SU-DHL-6 (cell line): ENCODE measurements at regions not wholly inside any gene's neighbourhood (a gene's known extent, or its start where the extent isn't known, plus 50 kb on each side); places are given as distances from the start of the nearest gene placed in this dataset.

ENCODE experiments used
- H2AFZ ChIP-seq: fragments of 200-600 bp; sonication (generic); 2 replicates; pipeline ENCODE4 v1.6.1; 2014; ENCODE audit warnings: low read depth, mild to moderate bottlenecking, moderate library complexity, mixed read lengths, antibody characterized with exemption, low read length; ENCODE audit not compliant: severe bottlenecking
- H3F3A ChIP-seq: fragments of 200-600 bp; shearing (Covaris generic); 2 replicates; pipeline ENCODE4 v1.6.0; 2016; ENCODE audit warnings: antibody characterized with exemption, mild to moderate bottlenecking; ENCODE audit not compliant: insufficient read depth
- H3K27ac ChIP-seq: fragments of 200-600 bp; sonication (generic); 2 replicates; pipeline ENCODE4 v1.5.1; 2016; ENCODE audit warnings: low read depth, mild to moderate bottlenecking, low read length, moderate library complexity, mixed read lengths
- H3K27me3 ChIP-seq: fragments of 200-600 bp; sonication (generic), shearing (Covaris generic); 2 replicates; pipeline ENCODE4 v1.6.0; 2014; ENCODE audit warnings: mild to moderate bottlenecking, low read length
- H3K36me3 ChIP-seq: fragments of 200-600 bp; sonication (generic); 2 replicates; pipeline ENCODE4 v1.6.1; 2014; ENCODE audit warnings: mild to moderate bottlenecking, low read length, mixed read lengths
- H3K4me2 ChIP-seq: fragments of 300-600, 200-600 bp; shearing (Covaris generic), sonication (generic); 2 replicates; pipeline ENCODE4 v1.6.0; 2014; ENCODE audit warnings: low read length, low read depth, mild to moderate bottlenecking; ENCODE audit not compliant: poor library complexity, severe bottlenecking
- H3K4me3 ChIP-seq: fragments of 200-600 bp; sonication (generic); 2 replicates; pipeline ENCODE4 v1.5.1; 2014; ENCODE audit warnings: antibody characterized with exemption, low read length, mild to moderate bottlenecking, mixed read lengths; ENCODE audit not compliant: insufficient read depth, poor library complexity, severe bottlenecking
- H3K79me2 ChIP-seq: fragments of 200-600 bp; sonication (generic); 2 replicates; pipeline ENCODE4 v1.6.1; 2014; ENCODE audit warnings: mild to moderate bottlenecking, low read length, moderate library complexity; ENCODE audit not compliant: insufficient read depth
- H3K9ac ChIP-seq: fragments of 200-600 bp; sonication (generic); 2 replicates; pipeline ENCODE4 v1.7.0; 2014; ENCODE audit warnings: mild to moderate bottlenecking, low read length
- H3K9me2 ChIP-seq: fragments of 200-600 bp; sonication (generic); replicated peaks from 2 replicates; pipeline ENCODE4 v1.6.1; 2014; ENCODE audit warnings: low read length; ENCODE audit not compliant: insufficient read depth
- H3K9me3 ChIP-seq: fragments of 200-600 bp; sonication (generic); 2 replicates; pipeline ENCODE4 v1.6.1; 2014; ENCODE audit warnings: low read length, mixed read lengths; ENCODE audit not compliant: insufficient read depth
- H4K20me1 ChIP-seq: fragments of 200-600 bp; sonication (generic); 2 replicates; pipeline ENCODE4 v1.6.1; 2014; ENCODE audit warnings: low read depth, mild to moderate bottlenecking, antibody characterized with exemption, low read length, moderate library complexity, mixed read lengths
- CTCF ChIP-seq: fragments of 200-600 bp; sonication (generic); IDR thresholded peaks from one replicate; pipeline ENCODE4 v1.5.1; 2017; ENCODE audit warnings: antibody characterized with exemption, mild to moderate bottlenecking, low read length, moderate library complexity; ENCODE audit not compliant: insufficient read depth, poor library complexity, severe bottlenecking
- EZH2phosphoT487 ChIP-seq: fragments of 200-600 bp; sonication (generic), shearing (Covaris generic); conservative IDR thresholded peaks from 2 replicates; pipeline ENCODE4 v1.6.1; 2018; ENCODE audit warnings: mild to moderate bottlenecking, antibody characterized with exemption, low read length, moderate library complexity, mixed read lengths

- H3K9me2 ChIP-seq = no peaks in the 10 kb centered on the region
- H3F3A ChIP-seq = no peaks in the 10 kb centered on the region
- no peak overlapping the region for H3K4me2 ChIP-seq
- H3K79me2 ChIP-seq = no peaks in the 10 kb centered on the region
- H3K9me3 ChIP-seq = no peaks in the 10 kb centered on the region
- no peaks in the 10 kb centered on the region for H3K27me3 ChIP-seq
- H4K20me1 ChIP-seq = no peaks in the 10 kb centered on the region; the same call in 1 of the 2 replicates
- H3K27ac ChIP-seq = no peak overlapping the region
- TF ChIP-seq EZH2phosphoT487 (no peak), CTCF (no peak)
- H3K9ac ChIP-seq = no peak overlapping the region
- no peak overlapping the region for H3K4me3 ChIP-seq
- H3K36me3 ChIP-seq = no peaks in the 10 kb centered on the region
- H2AFZ ChIP-seq = no peak overlapping the region
Measured at GRCh38 chr11:23090659-23091058, 230.4 kb upstream of the CCDC179 start.

GRCh38 chr11:23095650-23096189, 235.4 kb upstream of the CCDC179 start:
- Histone ChIP-seq H3K79me2 (no peaks in the 10 kb centered on the region), H3K9me2 (no peaks in the 10 kb centered on the region), H3K4me3 (no peak overlapping the region), H3F3A (no peaks in the 10 kb centered on the region), H3K9ac (no peak overlapping the region), H3K27me3 (no peaks in the 10 kb centered on the region), H3K27ac (no peak overlapping the region), H4K20me1 (no peaks in the 10 kb centered on the region), H3K36me3 (no peaks in the 10 kb centered on the region), H2AFZ (no peak overlapping the region), H3K9me3 (no peaks in the 10 kb centered on the region), H3K4me2 (no peak overlapping the region)
- TF ChIP-seq EZH2phosphoT487 (no peak), CTCF (no peak)

GRCh38 chr11:23097891-23098290, 237.6 kb upstream of the CCDC179 start:
- no peaks in the 10 kb centered on the region for H4K20me1 ChIP-seq
- no peak overlapping the region for H2AFZ ChIP-seq
- no peak for TF ChIP-seq CTCF
- TF ChIP-seq EZH2phosphoT487 = no peak
- H3K9me2 ChIP-seq = no peaks in the 10 kb centered on the region
- H3K27ac ChIP-seq = no peak overlapping the region
- H3K4me3 ChIP-seq = no peak overlapping the region
- no peak overlapping the region for H3K4me2 ChIP-seq
- no peaks in the 10 kb centered on the region for H3K9me3 ChIP-seq
- no peak overlapping the region for H3K9ac ChIP-seq
- H3K79me2 ChIP-seq = no peaks in the 10 kb centered on the region
- H3F3A ChIP-seq = no peaks in the 10 kb centered on the region
- H3K27me3 ChIP-seq = no peaks in the 10 kb centered on the region
- no peaks in the 10 kb centered on the region for H3K36me3 ChIP-seq

GRCh38 chr11:23099256-23099655, 239.0 kb upstream of the CCDC179 start:
- no peaks in the 10 kb centered on the region for H4K20me1 ChIP-seq
- no peaks in the 10 kb centered on the region for H3K9me2 ChIP-seq
- no peaks in the 10 kb centered on the region for H3F3A ChIP-seq
- H3K4me2 ChIP-seq = no peak overlapping the region
- H2AFZ ChIP-seq = no peak overlapping the region
- H3K9ac ChIP-seq = no peak overlapping the region
- H3K27ac ChIP-seq = no peak overlapping the region
- H3K36me3 ChIP-seq = no peaks in the 10 kb centered on the region
- H3K9me3 ChIP-seq = no peaks in the 10 kb centered on the region
- no peaks in the 10 kb centered on the region for H3K27me3 ChIP-seq
- TF ChIP-seq CTCF = no peak
- TF ChIP-seq EZH2phosphoT487 = no peak
- no peak overlapping the region for H3K4me3 ChIP-seq
- H3K79me2 ChIP-seq = no peaks in the 10 kb centered on the region
